ENCODE measurements at regions not wholly inside any gene's neighbourhood (a gene's known extent, or its start where the extent isn't known, plus 50 kb on each side); places are given as distances from the start of the nearest gene placed in this dataset.

DNA sequence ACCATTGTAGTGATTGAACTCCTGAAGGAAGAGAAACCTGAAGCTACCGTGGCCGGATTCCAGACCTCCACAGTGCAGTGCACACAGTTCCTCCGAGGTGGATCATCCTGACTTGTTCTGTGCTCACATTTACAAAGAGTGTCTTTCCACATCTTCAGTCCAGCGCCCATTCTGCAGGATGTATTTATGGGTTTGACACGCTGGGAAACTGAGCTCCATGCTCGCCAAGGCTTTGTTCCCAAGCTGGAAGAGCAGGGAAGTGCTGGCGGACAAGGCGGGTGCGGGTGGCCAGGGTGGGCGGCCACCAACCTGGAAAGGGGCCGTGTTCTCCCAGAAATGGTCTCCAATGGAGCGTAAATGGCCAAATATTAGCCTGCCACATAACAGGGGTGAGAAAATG, 227.9 kb downstream of the IRF8 start:
- POLR2A ChIA-PET: no interaction called here
- intact Hi-C loops (cut with micrococcal nuclease; ENCODE audit: unreplicated experiment): no loop called here
- no peak overlapping the region for H3K4me3 ChIP-seq (ENCODE audit: low read depth in 2 of 2, low read length in 2 of 2)
- in situ Hi-C loops (cut with HindIII; ENCODE audit: low pct_unique_long_range_greater_than_20kb, low sequenced_read_pairs): no loop called here
- no peaks in the 10 kb centered on the region for H3K9me3 ChIP-seq (ENCODE audit: control insufficient read depth, insufficient read depth, low read depth, low read length)
- ATAC-seq (no peak), DNase-seq (ENCODE audit: low read depth, low spot score) (no peak)
- BruUV-seq (replicated peaks): no TSS peak
- TF ChIP-seq POLR2AphosphoS5 (IDR thresholded peaks at IDR 0.05; ENCODE audit: low read depth, low read length) (no peak), TCF7L2 (IDR thresholded peaks at IDR 0.05; ENCODE audit: low read depth, low read length) (no peak), SIN3A (IDR thresholded peaks at IDR 0.05; ENCODE audit: borderline replicate concordance, insufficient read depth, low read depth, low read length) (no peak)
- TF ChIP-seq, protein P1, sequence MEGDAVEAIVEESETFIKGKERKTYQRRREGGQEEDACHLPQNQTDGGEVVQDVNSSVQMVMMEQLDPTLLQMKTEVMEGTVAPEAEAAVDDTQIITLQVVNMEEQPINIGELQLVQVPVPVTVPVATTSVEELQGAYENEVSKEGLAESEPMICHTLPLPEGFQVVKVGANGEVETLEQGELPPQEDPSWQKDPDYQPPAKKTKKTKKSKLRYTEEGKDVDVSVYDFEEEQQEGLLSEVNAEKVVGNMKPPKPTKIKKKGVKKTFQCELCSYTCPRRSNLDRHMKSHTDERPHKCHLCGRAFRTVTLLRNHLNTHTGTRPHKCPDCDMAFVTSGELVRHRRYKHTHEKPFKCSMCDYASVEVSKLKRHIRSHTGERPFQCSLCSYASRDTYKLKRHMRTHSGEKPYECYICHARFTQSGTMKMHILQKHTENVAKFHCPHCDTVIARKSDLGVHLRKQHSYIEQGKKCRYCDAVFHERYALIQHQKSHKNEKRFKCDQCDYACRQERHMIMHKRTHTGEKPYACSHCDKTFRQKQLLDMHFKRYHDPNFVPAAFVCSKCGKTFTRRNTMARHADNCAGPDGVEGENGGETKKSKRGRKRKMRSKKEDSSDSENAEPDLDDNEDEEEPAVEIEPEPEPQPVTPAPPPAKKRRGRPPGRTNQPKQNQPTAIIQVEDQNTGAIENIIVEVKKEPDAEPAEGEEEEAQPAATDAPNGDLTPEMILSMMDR (IDR thresholded peaks at IDR 0.05): no peak
- TF ChIP-seq, protein P2, sequence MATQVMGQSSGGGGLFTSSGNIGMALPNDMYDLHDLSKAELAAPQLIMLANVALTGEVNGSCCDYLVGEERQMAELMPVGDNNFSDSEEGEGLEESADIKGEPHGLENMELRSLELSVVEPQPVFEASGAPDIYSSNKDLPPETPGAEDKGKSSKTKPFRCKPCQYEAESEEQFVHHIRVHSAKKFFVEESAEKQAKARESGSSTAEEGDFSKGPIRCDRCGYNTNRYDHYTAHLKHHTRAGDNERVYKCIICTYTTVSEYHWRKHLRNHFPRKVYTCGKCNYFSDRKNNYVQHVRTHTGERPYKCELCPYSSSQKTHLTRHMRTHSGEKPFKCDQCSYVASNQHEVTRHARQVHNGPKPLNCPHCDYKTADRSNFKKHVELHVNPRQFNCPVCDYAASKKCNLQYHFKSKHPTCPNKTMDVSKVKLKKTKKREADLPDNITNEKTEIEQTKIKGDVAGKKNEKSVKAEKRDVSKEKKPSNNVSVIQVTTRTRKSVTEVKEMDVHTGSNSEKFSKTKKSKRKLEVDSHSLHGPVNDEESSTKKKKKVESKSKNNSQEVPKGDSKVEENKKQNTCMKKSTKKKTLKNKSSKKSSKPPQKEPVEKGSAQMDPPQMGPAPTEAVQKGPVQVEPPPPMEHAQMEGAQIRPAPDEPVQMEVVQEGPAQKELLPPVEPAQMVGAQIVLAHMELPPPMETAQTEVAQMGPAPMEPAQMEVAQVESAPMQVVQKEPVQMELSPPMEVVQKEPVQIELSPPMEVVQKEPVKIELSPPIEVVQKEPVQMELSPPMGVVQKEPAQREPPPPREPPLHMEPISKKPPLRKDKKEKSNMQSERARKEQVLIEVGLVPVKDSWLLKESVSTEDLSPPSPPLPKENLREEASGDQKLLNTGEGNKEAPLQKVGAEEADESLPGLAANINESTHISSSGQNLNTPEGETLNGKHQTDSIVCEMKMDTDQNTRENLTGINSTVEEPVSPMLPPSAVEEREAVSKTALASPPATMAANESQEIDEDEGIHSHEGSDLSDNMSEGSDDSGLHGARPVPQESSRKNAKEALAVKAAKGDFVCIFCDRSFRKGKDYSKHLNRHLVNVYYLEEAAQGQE (IDR thresholded peaks at IDR 0.05; ENCODE audit: insufficient read depth in 1 of 2, low read depth in 2 of 2, low read length in 1 of 2): no peak
- H3K4me1 ChIP-seq (ENCODE audit: control insufficient read depth, insufficient read depth, low read length): no peaks in the 10 kb centered on the region
- H3K36me3 ChIP-seq (ENCODE audit: control insufficient read depth, insufficient read depth, low read length): no peaks in the 10 kb centered on the region
- H3K27me3 ChIP-seq (ENCODE audit: control insufficient read depth, insufficient read depth, low read length): peaks cover 5% of the 10 kb centered on the region
- CTCF ChIA-PET: no interaction called here
- no peak overlapping the region for H3K27ac ChIP-seq (ENCODE audit: low read length)

DNA sequence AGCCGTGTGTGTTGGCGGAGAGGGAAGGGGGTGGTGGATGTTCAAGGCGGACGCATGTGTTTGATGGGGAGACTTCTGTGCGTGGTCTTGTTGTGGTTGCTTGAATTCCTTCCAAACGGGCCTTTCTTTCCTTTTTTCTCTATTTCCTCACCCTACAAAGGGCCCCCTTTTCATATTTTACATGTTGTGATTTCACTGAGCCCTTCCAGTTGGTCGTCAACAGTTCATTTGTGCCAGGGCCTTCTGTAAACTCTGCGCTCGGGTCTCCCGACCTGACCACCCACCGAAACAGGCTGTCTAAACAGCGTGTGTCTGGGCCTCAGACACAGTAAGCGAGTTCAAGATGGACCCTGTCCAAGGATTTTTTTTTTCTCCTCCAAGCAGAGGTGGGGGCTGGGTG, 228.4 kb downstream of the IRF8 start:
- no peak for ATAC-seq

More for the DNA sequence above, 228.4 kb downstream of the IRF8 start:
- Histone ChIP-seq H3K4me3 (ENCODE audit: low read depth in 2 of 2, low read length in 2 of 2) (no peak overlapping the region), H3K9me3 (ENCODE audit: control insufficient read depth, insufficient read depth, low read depth, low read length) (no peaks in the 10 kb centered on the region), H3K27ac (ENCODE audit: low read length) (no peak overlapping the region), H3K36me3 (ENCODE audit: control insufficient read depth, insufficient read depth, low read length) (no peaks in the 10 kb centered on the region), H3K27me3 (ENCODE audit: control insufficient read depth, insufficient read depth, low read length) (peaks cover 5% of the 10 kb centered on the region), H3K4me1 (ENCODE audit: control insufficient read depth, insufficient read depth, low read length) (no peaks in the 10 kb centered on the region)
- TF ChIP-seq POLR2AphosphoS5 (IDR thresholded peaks at IDR 0.05; ENCODE audit: low read depth, low read length): no peak
- TF ChIP-seq, protein P2 (IDR thresholded peaks at IDR 0.05; ENCODE audit: insufficient read depth in 1 of 2, low read depth in 2 of 2, low read length in 1 of 2): no peak
- TF ChIP-seq, protein P1 (IDR thresholded peaks at IDR 0.05): no peak
- TF ChIP-seq SIN3A (IDR thresholded peaks at IDR 0.05; ENCODE audit: borderline replicate concordance, insufficient read depth, low read depth, low read length): no peak
- no peak for TF ChIP-seq TCF7L2 (IDR thresholded peaks at IDR 0.05; ENCODE audit: low read depth, low read length)
- CTCF ChIA-PET: no interaction called here
- no TSS peak for BruUV-seq (replicated peaks)
- intact Hi-C loops (cut with micrococcal nuclease; ENCODE audit: unreplicated experiment): no loop called here
- in situ Hi-C loops (cut with HindIII; ENCODE audit: low pct_unique_long_range_greater_than_20kb, low sequenced_read_pairs): no loop called here
- no peak for DNase-seq (ENCODE audit: low read depth, low spot score)
- POLR2A ChIA-PET: no interaction called here

Measured in Panc1 (cell line).